Activated naive CD4-positive, alpha-beta T cell treated with anti-CD3 and anti-CD28 coated beads, Interleukin-2, amount 50 U/mL, for 24 hours (primary cell): ENCODE measurements at regions not wholly inside any gene's neighbourhood (a gene's known extent, or its start where the extent isn't known, plus 50 kb on each side); places are given as distances from the start of the nearest gene placed in this dataset.

Experiments
- H3K27ac Mint-ChIP-seq: one replicate; pipeline ENCODE4 v1.8.0; 2021; ENCODE audit warnings: mild to moderate bottlenecking, mixed read lengths
- H3K27me3 Mint-ChIP-seq: one replicate; pipeline ENCODE4 v1.8.0; 2021; ENCODE audit warnings: mixed read lengths
- H3K36me3 Mint-ChIP-seq: one replicate; pipeline ENCODE4 v1.8.0; 2021; ENCODE audit warnings: mixed read lengths
- H3K4me1 Mint-ChIP-seq: one replicate; pipeline ENCODE4 v1.8.0; 2021; ENCODE audit warnings: mixed read lengths
- H3K4me3 Mint-ChIP-seq: one replicate; pipeline ENCODE4 v1.8.0; 2021; ENCODE audit warnings: mild to moderate bottlenecking, mixed read lengths
- H3K9me3 Mint-ChIP-seq: one replicate; pipeline ENCODE4 v1.8.0; 2021; ENCODE audit warnings: mixed read lengths

- no peaks in the 10 kb centered on the region for H3K36me3 Mint-ChIP-seq
Measured at GRCh38 chr1:213820362-213821149, 167.2 kb upstream of the PROX1 start.

GRCh38 chr1:213821175-213821942, 166.4 kb upstream of the PROX1 start:
- no peaks in the 10 kb centered on the region for H3K27me3 Mint-ChIP-seq

More at GRCh38 chr1:213820362-213821149, 167.2 kb upstream of the PROX1 start:
- Mint-ChIP-seq H3K27ac (no peak overlapping the region), H3K4me1 (peaks cover 3% of the 10 kb centered on the region), H3K4me3 (no peak overlapping the region), H3K9me3 (no peaks in the 10 kb centered on the region), H3K27me3 (no peaks in the 10 kb centered on the region)

GRCh38 chr1:213821943-213822334, 165.8 kb upstream of the PROX1 start:
- H3K36me3 Mint-ChIP-seq = no peaks in the 10 kb centered on the region
- H3K9me3 Mint-ChIP-seq = no peaks in the 10 kb centered on the region
- H3K27ac Mint-ChIP-seq = no peak overlapping the region
- H3K27me3 Mint-ChIP-seq = no peaks in the 10 kb centered on the region
- peaks cover 3% of the 10 kb centered on the region for H3K4me1 Mint-ChIP-seq
- no peak overlapping the region for H3K4me3 Mint-ChIP-seq

More at GRCh38 chr1:213821175-213821942, 166.4 kb upstream of the PROX1 start:
- Mint-ChIP-seq H3K4me1 (peaks cover 3% of the 10 kb centered on the region), H3K27ac (no peak overlapping the region), H3K4me3 (no peak overlapping the region), H3K36me3 (no peaks in the 10 kb centered on the region), H3K9me3 (no peaks in the 10 kb centered on the region)

- no peaks in the 10 kb centered on the region for H3K36me3 Mint-ChIP-seq
- H3K27ac Mint-ChIP-seq = no peak overlapping the region
- H3K9me3 Mint-ChIP-seq = peaks cover 5% of the 10 kb centered on the region
- no peaks in the 10 kb centered on the region for H3K27me3 Mint-ChIP-seq
- no peaks in the 10 kb centered on the region for H3K4me1 Mint-ChIP-seq
- no peak overlapping the region for H3K4me3 Mint-ChIP-seq
Measured at GRCh38 chr1:213826891-213827290, 160.9 kb upstream of the PROX1 start.

- Mint-ChIP-seq H3K27me3 (no peaks in the 10 kb centered on the region), H3K4me3 (no peak overlapping the region), H3K4me1 (no peaks in the 10 kb centered on the region), H3K9me3 (peaks cover 5% of the 10 kb centered on the region), H3K36me3 (no peaks in the 10 kb centered on the region), H3K27ac (no peak overlapping the region)
Measured at GRCh38 chr1:213828867-213829266, 158.9 kb upstream of the PROX1 start.

GRCh38 chr1:213829780-213830179, 158.0 kb upstream of the PROX1 start:
- no peaks in the 10 kb centered on the region for H3K36me3 Mint-ChIP-seq
- no peaks in the 10 kb centered on the region for H3K27me3 Mint-ChIP-seq
- no peak overlapping the region for H3K4me3 Mint-ChIP-seq
- H3K4me1 Mint-ChIP-seq = no peaks in the 10 kb centered on the region
- no peak overlapping the region for H3K27ac Mint-ChIP-seq
- peaks cover 5% of the 10 kb centered on the region for H3K9me3 Mint-ChIP-seq

GRCh38 chr1:213830371-213830770, 157.4 kb upstream of the PROX1 start:
- Mint-ChIP-seq H3K4me1 (peaks cover 4% of the 10 kb centered on the region), H3K27ac (no peak overlapping the region), H3K27me3 (no peaks in the 10 kb centered on the region), H3K9me3 (peaks cover 5% of the 10 kb centered on the region), H3K4me3 (no peak overlapping the region), H3K36me3 (no peaks in the 10 kb centered on the region)

GRCh38 chr1:213840575-213840974, 147.2 kb upstream of the PROX1 start:
- no peak overlapping the region for H3K4me3 Mint-ChIP-seq

GRCh38 chr1:213844632-213845031, 143.1 kb upstream of the PROX1 start:
- Mint-ChIP-seq H3K4me3 (no peak overlapping the region), H3K4me1 (peaks cover 15% of the 10 kb centered on the region), H3K36me3 (no peaks in the 10 kb centered on the region), H3K27ac (no peak overlapping the region), H3K27me3 (no peaks in the 10 kb centered on the region), H3K9me3 (no peaks in the 10 kb centered on the region)

More at GRCh38 chr1:213840575-213840974, 147.2 kb upstream of the PROX1 start:
- no peaks in the 10 kb centered on the region for H3K27me3 Mint-ChIP-seq
- H3K9me3 Mint-ChIP-seq = no peaks in the 10 kb centered on the region
- no peaks in the 10 kb centered on the region for H3K4me1 Mint-ChIP-seq
- H3K27ac Mint-ChIP-seq = no peak overlapping the region
- H3K36me3 Mint-ChIP-seq = no peaks in the 10 kb centered on the region

- Mint-ChIP-seq H3K4me3 (no peak overlapping the region), H3K36me3 (no peaks in the 10 kb centered on the region), H3K27me3 (no peaks in the 10 kb centered on the region), H3K9me3 (no peaks in the 10 kb centered on the region), H3K27ac (no peak overlapping the region), H3K4me1 (peaks cover 20% of the 10 kb centered on the region)
Measured at GRCh38 chr1:213852107-213852506, 135.7 kb upstream of the PROX1 start.

- H3K36me3 Mint-ChIP-seq = no peaks in the 10 kb centered on the region
- no peaks in the 10 kb centered on the region for H3K27me3 Mint-ChIP-seq
- H3K4me3 Mint-ChIP-seq = no peak overlapping the region
- H3K4me1 Mint-ChIP-seq = peaks cover 9% of the 10 kb centered on the region
- no peak overlapping the region for H3K27ac Mint-ChIP-seq
- no peaks in the 10 kb centered on the region for H3K9me3 Mint-ChIP-seq
Measured at GRCh38 chr1:213858581-213858980, 129.2 kb upstream of the PROX1 start.

- H3K4me1 Mint-ChIP-seq = peaks cover 4% of the 10 kb centered on the region
- no peaks in the 10 kb centered on the region for H3K9me3 Mint-ChIP-seq
- no peak overlapping the region for H3K27ac Mint-ChIP-seq
- H3K36me3 Mint-ChIP-seq = no peaks in the 10 kb centered on the region
- H3K27me3 Mint-ChIP-seq = no peaks in the 10 kb centered on the region
- H3K4me3 Mint-ChIP-seq = no peak overlapping the region
Measured at GRCh38 chr1:213861841-213862240, 125.9 kb upstream of the PROX1 start.

- Mint-ChIP-seq H3K4me1 (no peaks in the 10 kb centered on the region), H3K4me3 (no peak overlapping the region), H3K27me3 (no peaks in the 10 kb centered on the region), H3K9me3 (no peaks in the 10 kb centered on the region), H3K27ac (no peak overlapping the region), H3K36me3 (no peaks in the 10 kb centered on the region)
Measured at GRCh38 chr1:213864091-213864490, 123.7 kb upstream of the PROX1 start.

GRCh38 chr1:213868482-213868881, 119.3 kb upstream of the PROX1 start:
- Mint-ChIP-seq H3K4me1 (peaks cover 30% of the 10 kb centered on the region), H3K4me3 (no peak overlapping the region), H3K27me3 (no peaks in the 10 kb centered on the region), H3K9me3 (no peaks in the 10 kb centered on the region), H3K36me3 (no peaks in the 10 kb centered on the region), H3K27ac (no peak overlapping the region)

- no peaks in the 10 kb centered on the region for H3K27me3 Mint-ChIP-seq
- H3K36me3 Mint-ChIP-seq = no peaks in the 10 kb centered on the region
- H3K9me3 Mint-ChIP-seq = no peaks in the 10 kb centered on the region
- peaks cover 40% of the 10 kb centered on the region for H3K4me1 Mint-ChIP-seq
- no peak overlapping the region for H3K4me3 Mint-ChIP-seq
- peak overlapping the region; percentile 88 for H3K27ac Mint-ChIP-seq
Measured at GRCh38 chr1:213871179-213871578, 116.6 kb upstream of the PROX1 start.

- Mint-ChIP-seq H3K4me3 (no peak overlapping the region), H3K36me3 (no peaks in the 10 kb centered on the region), H3K9me3 (no peaks in the 10 kb centered on the region), H3K27ac (no peak overlapping the region), H3K27me3 (no peaks in the 10 kb centered on the region), H3K4me1 (peaks cover 47% of the 10 kb centered on the region)
Measured at GRCh38 chr1:213874789-213875188, 113.0 kb upstream of the PROX1 start.
